ACHN (cell line): ENCODE measurements at regions not wholly inside any gene's neighbourhood (a gene's known extent, or its start where the extent isn't known, plus 50 kb on each side); places are given as distances from the start of the nearest gene placed in this dataset.
"Not testable (repeated sequence)": the region's sequence is repeated elsewhere in the genome, so short reads cannot be mapped to it uniquely, and the experiment has no call there.

Experiments used
- DNase-seq: peaks from one replicate; pipeline ENCODE4 v3.0.0-alpha.2; 2015
- in situ Hi-C: cut with HindIII; loops from 2 replicates; pipeline ENCODE4 v1.10.0; 2017; ENCODE audit warnings: low sequenced_read_pairs, low pct_ligation_motif_present, low pct_unique_long_range_greater_than_20kb

DNA sequence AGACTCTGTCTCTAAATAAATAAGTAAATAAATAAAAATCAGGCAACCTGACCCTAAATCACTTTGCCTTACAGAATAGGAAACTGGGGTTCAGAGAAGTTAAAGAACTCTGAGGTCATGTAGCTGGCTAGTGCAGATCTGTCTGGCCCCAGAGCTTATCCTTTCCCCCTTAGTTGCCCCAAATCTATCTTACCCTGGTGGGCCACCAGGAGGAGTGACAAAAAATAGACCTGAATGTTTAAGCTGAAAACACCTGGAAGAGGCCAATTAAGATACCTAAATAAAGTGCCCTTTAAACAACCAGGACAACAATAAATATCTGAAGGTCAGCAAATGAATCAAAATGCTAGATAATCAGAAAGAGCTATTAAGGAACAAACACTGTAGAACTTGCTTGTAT, 59.7 kb downstream of the TEX35 start:
- no peak for DNase-seq
- in situ Hi-C loops = no loop called here

GRCh38 chr1:178573330-178573729, 60.4 kb downstream of the TEX35 start:
- DNase-seq = no peak
- in situ Hi-C loops = no loop called here

DNA sequence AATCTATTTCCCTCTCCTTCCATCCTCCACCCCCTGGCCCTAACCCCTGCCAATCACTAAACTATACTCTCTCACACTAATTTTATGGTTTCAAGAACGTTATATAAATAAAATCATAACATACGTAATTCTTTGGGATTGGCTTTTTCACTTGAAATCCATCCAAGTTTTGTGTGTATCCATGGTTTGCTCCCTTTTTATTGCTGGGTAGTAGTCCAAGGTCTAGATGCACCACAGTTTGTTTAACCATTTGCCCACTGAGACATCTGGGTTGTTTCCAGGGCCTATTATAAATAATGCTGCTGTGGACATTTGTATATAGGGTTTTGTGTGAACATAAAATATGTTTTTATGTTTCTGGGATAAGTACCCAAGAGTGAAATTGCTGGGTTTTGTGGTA, 61.4 kb downstream of the TEX35 start:
- DNase-seq = no peak
- in situ Hi-C loops = no loop called here

DNA sequence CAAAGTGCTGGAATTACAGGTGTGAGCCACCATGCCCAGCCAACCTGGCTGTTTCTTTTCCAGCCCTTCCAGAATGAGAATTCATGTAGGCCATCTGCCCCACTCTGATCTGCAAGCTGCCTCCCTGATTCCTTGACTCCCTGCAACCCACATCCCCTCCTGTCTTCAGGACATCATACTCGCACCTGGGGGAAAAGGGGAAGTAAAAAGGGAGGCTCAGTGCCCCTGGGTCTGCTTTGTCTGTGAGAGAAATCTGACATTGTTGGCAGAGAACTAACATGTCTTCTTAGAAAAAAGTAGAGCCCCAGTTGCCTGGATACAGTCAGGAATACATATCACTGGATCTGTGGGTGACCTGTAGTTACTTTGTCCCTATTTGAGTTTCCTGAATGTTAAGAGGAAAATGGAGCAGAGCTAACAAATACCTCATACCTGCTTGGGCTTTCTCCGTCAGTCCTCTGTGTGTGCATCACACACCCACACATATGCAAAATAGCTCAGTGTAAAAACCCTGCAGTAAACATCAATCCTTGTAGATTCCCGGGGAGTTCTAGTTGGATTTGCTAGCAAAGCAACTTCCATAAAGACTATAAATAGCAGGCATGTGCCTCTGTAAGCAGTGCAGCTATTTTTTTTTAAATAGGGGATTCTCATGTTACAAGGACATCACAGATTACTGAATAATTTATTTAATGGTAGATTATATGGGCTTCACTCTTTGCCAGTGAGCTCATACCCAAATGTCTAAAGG, 62.9 kb downstream of the TEX35 start:
- no peak for DNase-seq
- in situ Hi-C loops = no loop called here

DNA sequence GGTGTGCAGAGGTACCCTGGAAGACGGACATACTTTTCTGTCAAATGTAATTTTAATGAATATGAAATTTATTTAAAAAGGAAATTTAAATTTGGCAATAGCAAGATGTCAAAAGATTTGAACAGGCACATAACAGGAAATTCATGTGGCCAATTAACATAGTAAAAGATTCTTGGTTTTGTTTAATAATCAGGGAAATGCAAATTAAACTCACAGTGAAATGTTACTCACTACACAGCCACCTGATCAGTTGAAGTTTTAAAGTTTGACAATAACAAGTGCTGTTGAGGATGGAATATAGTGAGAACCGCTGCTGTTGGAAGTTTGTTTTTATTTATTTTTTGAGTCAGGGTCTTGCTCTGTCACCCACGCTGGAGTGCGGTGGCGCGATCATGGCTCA, 63.9 kb downstream of the TEX35 start:
- no peak for DNase-seq
- in situ Hi-C loops = no loop called here

- in situ Hi-C loops = no loop called here
- DNase-seq = no peak
These were observed 65.0 kb downstream of the TEX35 start for GRCh38 chr1:178577882-178578281.

GRCh38 chr1:178578541-178578940, 65.6 kb downstream of the TEX35 start:
- DNase-seq = no peak
- in situ Hi-C loops = no loop called here

GRCh38 chr1:178579095-178579494, 66.2 kb downstream of the TEX35 start:
- in situ Hi-C loops = no loop called here
- DNase-seq = no peak

GRCh38 chr1:178579562-178579961, 66.7 kb downstream of the TEX35 start:
- DNase-seq = no peak

GRCh38 chr1:178580096-178580495, 67.2 kb downstream of the TEX35 start:
- in situ Hi-C loops = no loop called here
- DNase-seq = no peak

More at GRCh38 chr1:178579562-178579961, 66.7 kb downstream of the TEX35 start:
- in situ Hi-C loops = no loop called here

- no peak for DNase-seq
- in situ Hi-C loops = no loop called here
These were observed 68.0 kb downstream of the TEX35 start for GRCh38 chr1:178580876-178581275.

DNA sequence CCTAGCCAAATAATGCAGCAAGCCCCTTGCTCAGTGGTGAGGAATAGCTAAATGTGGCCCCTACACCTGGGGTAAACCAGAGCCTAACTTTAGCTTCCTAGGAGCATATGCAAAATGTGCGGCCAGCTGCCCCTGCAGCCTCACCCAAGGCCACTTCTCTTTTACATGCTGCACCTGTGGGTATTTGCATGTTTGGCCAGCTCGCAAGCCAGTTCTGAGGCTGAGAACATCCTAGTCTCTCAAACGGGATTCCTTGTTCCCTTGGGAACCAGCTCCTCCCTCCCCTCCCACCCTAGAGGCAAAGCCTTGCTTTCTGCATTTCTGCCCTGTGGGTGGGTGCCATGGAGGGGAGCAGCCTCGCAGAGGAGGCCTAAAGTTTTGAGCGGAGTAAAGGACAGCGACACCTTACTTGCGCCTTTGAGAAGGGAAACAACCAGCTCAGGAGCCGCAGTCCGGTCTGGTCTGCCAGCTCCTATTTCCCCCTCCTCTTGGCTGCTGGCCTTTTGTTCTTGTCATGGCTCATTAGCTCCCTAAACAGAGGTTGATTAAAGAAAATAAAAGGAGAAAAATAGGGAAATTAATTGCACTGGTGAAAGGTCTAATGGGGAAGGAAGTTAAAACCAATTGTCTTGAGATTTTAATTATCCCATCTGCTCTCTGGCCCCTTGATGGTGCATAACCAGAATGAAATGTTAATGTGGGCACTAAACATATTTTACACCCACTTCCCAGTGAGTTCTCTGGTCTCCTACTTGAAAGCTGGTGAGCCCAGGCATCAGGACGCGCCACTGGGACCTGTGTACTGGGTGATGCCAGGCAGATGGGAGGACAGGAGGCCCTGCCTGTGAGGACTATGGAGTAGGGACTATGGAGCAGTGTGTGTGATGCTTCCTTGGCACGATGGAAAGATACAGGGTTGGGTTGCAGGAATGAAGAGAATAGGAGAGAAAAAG, 68.7 kb downstream of the TEX35 start:
- in situ Hi-C loops = no loop called here
- no peak for DNase-seq

DNA sequence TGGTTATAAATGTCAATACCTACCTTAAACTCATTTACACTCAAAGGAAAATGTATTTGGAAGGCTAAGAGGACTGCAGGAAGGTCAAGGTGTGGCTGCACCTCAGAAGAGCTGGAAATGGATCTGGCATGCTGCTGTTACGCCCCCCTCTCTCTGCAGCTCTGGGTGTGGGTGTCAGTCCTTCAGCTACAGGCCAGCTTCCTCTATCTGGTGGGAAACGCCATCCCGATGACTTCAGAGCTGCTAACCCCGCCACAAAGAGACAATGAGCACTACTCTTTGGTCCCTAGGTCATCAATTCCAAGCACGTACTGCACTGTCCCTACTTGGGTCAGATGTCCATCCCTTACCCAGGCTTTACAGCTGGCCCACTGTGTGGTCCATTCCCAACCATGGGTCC, 74.2 kb downstream of the TEX35 start:
- no peak for DNase-seq
- in situ Hi-C loops = no loop called here

- no peak for DNase-seq
- in situ Hi-C loops = no loop called here
These were observed 75.1 kb downstream of the TEX35 start for GRCh38 chr1:178587975-178588374.

DNA sequence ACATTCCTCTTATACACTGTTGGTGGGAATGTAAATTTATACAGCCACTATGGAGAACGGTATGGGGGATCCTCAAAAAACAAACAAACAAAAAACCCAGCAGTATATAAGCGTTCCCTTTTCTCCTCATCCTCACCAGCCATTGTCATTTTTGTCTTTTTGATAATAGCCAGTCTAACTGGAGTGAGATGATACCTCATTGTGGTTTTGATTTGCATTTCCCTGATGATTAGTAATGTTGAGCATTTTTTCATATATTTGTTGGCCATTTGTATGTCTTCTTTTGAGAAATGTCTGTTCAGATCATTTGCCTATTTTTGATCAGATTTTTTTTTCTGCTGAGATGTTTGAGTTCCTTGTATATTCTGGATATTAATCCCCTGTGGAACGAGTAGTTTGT, 76.1 kb downstream of the TEX35 start:
- DNase-seq, in situ Hi-C loops: not testable (repeated sequence)

- in situ Hi-C loops, DNase-seq: not testable (repeated sequence)
These were observed 78.9 kb downstream of the TEX35 start for GRCh38 chr1:178591811-178592210.

GRCh38 chr1:178593515-178593914, 80.6 kb downstream of the TEX35 start:
- DNase-seq = no peak
- in situ Hi-C loops = no loop called here

- no peak for DNase-seq
- in situ Hi-C loops = no loop called here
These were observed 81.2 kb downstream of the TEX35 start for GRCh38 chr1:178594133-178594532.

- in situ Hi-C loops = no loop called here
- DNase-seq = no peak
These were observed 82.6 kb downstream of the TEX35 start for GRCh38 chr1:178595491-178595890.

- in situ Hi-C loops = no loop called here
- DNase-seq = no peak
These were observed 86.2 kb downstream of the TEX35 start for GRCh38 chr1:178599087-178599486.
